HFF-Myc (cell line): ENCODE measurements at regions not wholly inside any gene's neighbourhood (a gene's known extent, or its start where the extent isn't known, plus 50 kb on each side); places are given as distances from the start of the nearest gene placed in this dataset.
A peak's percentile ranks its signal among the peaks of the same experiment; 100 is the strongest.

ENCODE experiments used
- DNase-seq: peaks from one replicate; pipeline ENCODE4 v3.0.0-alpha.2; 2011; ENCODE audit warnings: low read depth; ENCODE audit errors: extremely low read depth
- H3K4me3 ChIP-seq: replicated peaks from 2 replicates; pipeline ENCODE4 v1.5.1; 2011; ENCODE audit warnings: low read depth, mild to moderate bottlenecking, control low read depth, low read length
- TF ChIP-seq, protein P1 (sequence below): IDR thresholded peaks from 2 replicates; pipeline ENCODE4 v1.5.1; 2012; ENCODE audit warnings: mild to moderate bottlenecking, low read depth, low read length, control low read depth; ENCODE audit errors: missing control alignments

DNA sequence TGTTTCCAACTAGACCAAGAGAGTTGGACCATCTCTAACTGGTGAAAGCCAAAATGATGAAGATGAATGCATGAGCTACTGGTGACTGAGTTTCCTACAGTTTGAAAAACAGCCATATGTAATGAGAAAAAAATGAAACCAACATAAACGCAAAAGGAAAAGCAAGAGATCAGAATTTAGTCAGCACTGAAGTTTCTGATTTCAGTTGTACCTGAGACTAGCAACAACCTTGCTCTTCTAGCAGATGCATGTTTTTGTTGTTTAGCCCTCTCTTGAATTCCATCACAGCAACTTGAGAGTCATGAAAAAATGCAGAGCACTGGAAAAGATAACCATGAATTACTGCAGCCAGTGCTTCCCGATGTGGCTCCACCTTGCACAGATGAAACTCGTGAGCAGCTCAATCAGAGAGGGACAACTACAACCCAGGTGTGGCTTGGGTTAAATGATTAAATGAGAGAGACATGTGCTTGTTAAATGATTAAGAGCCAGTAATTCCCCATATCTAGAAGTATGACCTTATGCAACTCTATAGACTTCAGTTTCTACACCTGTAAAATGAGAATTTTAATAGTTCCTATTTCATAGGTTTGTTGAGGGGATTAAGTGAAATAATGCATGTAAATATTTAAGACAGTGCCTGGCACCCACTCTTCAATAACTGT, 104.8 kb downstream of the ELOVL4 start:
- no peak overlapping the region for H3K4me3 ChIP-seq
- TF ChIP-seq, protein P1, sequence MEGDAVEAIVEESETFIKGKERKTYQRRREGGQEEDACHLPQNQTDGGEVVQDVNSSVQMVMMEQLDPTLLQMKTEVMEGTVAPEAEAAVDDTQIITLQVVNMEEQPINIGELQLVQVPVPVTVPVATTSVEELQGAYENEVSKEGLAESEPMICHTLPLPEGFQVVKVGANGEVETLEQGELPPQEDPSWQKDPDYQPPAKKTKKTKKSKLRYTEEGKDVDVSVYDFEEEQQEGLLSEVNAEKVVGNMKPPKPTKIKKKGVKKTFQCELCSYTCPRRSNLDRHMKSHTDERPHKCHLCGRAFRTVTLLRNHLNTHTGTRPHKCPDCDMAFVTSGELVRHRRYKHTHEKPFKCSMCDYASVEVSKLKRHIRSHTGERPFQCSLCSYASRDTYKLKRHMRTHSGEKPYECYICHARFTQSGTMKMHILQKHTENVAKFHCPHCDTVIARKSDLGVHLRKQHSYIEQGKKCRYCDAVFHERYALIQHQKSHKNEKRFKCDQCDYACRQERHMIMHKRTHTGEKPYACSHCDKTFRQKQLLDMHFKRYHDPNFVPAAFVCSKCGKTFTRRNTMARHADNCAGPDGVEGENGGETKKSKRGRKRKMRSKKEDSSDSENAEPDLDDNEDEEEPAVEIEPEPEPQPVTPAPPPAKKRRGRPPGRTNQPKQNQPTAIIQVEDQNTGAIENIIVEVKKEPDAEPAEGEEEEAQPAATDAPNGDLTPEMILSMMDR, result no peak
- DNase-seq, result no peak

DNA sequence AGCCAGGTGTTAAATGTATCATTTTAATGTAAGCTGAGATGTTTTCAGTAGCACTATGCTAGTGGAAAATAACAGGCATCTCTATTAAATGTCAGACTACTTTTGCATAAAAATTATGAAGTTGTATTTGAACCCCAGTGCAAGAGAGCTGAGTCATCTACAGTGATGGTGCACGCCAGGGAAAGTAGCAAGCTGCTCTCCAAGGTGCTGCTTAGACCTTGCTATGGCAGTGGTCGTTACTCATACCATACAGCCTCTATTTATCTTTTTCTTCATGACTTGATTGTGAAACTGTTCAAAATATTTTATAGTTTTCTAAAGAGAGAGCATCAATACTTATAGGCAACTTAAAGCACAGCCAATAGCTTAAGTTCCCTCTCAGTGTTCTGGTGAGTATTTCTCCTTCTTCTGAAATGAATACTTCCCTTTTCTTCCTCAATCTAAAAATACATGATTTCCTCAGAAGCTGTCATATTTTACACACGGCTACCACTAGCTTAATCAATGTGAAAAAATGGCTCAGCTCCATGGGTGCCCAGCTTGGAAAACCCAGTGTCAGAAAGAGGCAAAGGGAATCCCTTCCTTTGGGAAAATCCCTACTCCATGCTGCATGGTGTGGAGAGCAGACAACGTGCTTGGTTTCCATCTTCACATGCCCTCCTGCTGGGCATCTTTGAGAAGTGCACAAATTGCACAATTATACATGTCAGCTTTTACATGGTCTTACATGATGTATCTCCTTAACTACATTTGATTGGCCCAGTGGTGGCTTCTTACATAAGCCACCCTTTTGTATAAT, 105.6 kb downstream of the ELOVL4 start:
- H3K4me3 ChIP-seq, result no peak overlapping the region
- DNase-seq, result no peak
- TF ChIP-seq, protein P1, result no peak

GRCh38 chr6:79838851-79839250, 108.5 kb downstream of the ELOVL4 start:
- TF ChIP-seq, protein P1, result no peak
- DNase-seq, result no peak

DNA sequence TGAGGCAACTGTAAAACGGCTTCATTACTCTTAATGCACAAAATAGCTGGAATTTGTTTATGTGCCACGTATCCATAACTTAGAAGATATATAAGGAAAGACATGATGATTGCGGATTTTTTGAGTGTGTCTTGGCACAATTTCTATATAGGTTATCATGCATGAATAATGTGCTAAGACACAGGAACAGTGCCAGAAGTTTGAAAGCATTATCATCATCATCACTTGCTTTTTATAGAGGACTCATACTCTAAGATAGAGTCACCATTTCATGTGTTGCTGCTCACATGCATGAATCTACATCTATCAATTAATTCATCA, 113.4 kb downstream of the ELOVL4 start:
- TF ChIP-seq, protein P1, result no peak
- H3K4me3 ChIP-seq, result no peak overlapping the region
- DNase-seq, result peak; percentile 67

More at GRCh38 chr6:79838851-79839250, 108.5 kb downstream of the ELOVL4 start:
- no peak overlapping the region for H3K4me3 ChIP-seq

DNA sequence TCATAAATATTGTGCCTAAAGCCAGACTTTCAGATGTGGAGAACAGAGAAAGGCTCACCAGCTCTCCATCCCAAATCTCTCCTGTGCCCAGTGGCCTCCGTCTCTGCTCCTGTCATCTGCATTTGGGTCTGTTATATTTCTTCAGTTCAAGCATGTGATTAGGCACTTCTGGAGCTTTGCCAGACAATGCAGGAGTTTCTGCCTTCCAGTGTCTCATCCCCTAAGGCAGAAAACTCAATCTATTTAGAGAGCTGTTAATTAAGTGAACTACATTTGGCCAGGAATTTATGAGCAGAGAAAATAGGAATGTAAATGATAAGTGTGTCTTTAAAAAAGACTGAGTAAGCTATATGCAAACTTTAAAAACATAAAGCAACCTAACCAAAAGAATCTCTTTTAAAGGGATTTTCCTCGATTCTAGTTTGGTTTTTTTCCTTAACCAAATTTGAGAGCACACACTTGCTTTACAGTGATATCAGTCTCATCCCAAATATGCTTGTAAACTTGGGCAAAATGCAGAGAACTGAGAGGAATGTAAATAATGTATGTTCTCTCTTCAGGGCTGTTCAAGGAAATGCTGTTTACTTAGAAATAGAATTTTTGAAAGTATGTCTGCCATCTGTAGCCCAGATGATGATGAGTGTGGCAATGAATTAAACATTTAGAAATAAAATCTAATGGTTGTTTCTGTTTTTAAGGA, 113.9 kb downstream of the ELOVL4 start:
- TF ChIP-seq, protein P1, result no peak
- DNase-seq, result no peak
- no peak overlapping the region for H3K4me3 ChIP-seq

DNA sequence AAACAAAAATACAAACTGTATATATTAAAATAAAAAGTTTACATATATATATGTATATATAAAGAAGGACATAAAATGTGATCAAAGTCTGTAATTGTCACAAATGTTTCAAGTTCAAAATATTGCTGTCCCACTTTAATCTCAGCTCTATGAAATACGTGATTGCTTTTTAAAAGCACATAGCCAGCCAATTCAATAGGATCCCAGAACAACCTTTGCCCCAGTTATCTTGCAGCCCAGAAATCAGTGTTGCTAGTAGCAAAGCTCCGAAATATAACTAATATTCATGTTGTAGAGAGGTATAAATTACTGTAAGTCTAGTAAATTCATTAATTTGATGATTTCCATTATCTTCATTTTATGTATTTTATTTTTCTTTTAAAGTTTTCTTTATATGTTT, 114.6 kb downstream of the ELOVL4 start:
- no peak for DNase-seq
- TF ChIP-seq, protein P1, result no peak
- no peak overlapping the region for H3K4me3 ChIP-seq
